Activated CD4-positive, alpha-beta T cell treated with anti-CD3 and anti-CD28 coated beads, Interleukin-10, Interleukin-2, amounts not matched to agents 100 ng/mL and 50 ng/mL, durations not matched to agents 16 hours and 8 hours (primary cell): ENCODE measurements at regions not wholly inside any gene's neighbourhood (a gene's known extent, or its start where the extent isn't known, plus 50 kb on each side); places are given as distances from the start of the nearest gene placed in this dataset.
"Not testable (repeated sequence)": the region's sequence is repeated elsewhere in the genome, so short reads cannot be mapped to it uniquely, and the experiment has no call there.

Source experiments
- DNase-seq: peaks from one replicate; pipeline ENCODE4 v3.0.0-alpha.2; 2020

GRCh38 chr4:22631167-22631566 is 61.6 kb upstream of the GBA3 start:
- not testable (repeated sequence) for DNase-seq

GRCh38 chr4:22634541-22635181 is 58.1 kb upstream of the GBA3 start:
- DNase-seq, result no peak

GRCh38 chr4:22635182-22635549 is 57.6 kb upstream of the GBA3 start:
- not testable (repeated sequence) for DNase-seq

- DNase-seq, result no peak
These were observed 57.0 kb upstream of the GBA3 start for GRCh38 chr4:22635692-22636091.

GRCh38 chr4:22637306-22637705 is 55.4 kb upstream of the GBA3 start:
- no peak for DNase-seq
